MM.1S (cell line): ENCODE measurements at regions not wholly inside any gene's neighbourhood (a gene's known extent, or its start where the extent isn't known, plus 50 kb on each side); places are given as distances from the start of the nearest gene placed in this dataset.

Experiments
- CTCF ChIP-seq: fragments of 300-600 bp; sonication (generic); IDR thresholded peaks from 2 replicates; pipeline ENCODE4 v1.5.1; 2016; ENCODE audit warnings: antibody characterized with exemption, low read length, mixed read lengths
- EZH2 ChIP-seq: fragments of 300-600 bp; sonication (generic); optimal IDR thresholded peaks from 2 replicates; pipeline ENCODE3; 2017; ENCODE audit warnings: low read depth, mild to moderate bottlenecking, antibody characterized with exemption, low read length, mixed read lengths
- EZH2phosphoT487 ChIP-seq: fragments of 300-600 bp; sonication (generic); IDR thresholded peaks from 2 replicates; pipeline ENCODE4 v1.6.1; 2018; ENCODE audit warnings: antibody characterized with exemption, low read length

GRCh38 chr12:30142301-30142700 lies 358.6 kb upstream of the TMTC1 start:
- no peak for TF ChIP-seq EZH2phosphoT487
- no peak for TF ChIP-seq CTCF
- no peak for TF ChIP-seq EZH2
